GM12872 (cell line): ENCODE measurements at regions not wholly inside any gene's neighbourhood (a gene's known extent, or its start where the extent isn't known, plus 50 kb on each side); places are given as distances from the start of the nearest gene placed in this dataset.

ENCODE experiments used
- TF ChIP-seq, protein P1 (sequence below): IDR thresholded peaks from 3 replicates; pipeline ENCODE4 v1.5.1; 2011; ENCODE audit warnings: low read depth, mild to moderate bottlenecking, low read length, moderate library complexity; ENCODE audit not compliant: insufficient read depth

DNA sequence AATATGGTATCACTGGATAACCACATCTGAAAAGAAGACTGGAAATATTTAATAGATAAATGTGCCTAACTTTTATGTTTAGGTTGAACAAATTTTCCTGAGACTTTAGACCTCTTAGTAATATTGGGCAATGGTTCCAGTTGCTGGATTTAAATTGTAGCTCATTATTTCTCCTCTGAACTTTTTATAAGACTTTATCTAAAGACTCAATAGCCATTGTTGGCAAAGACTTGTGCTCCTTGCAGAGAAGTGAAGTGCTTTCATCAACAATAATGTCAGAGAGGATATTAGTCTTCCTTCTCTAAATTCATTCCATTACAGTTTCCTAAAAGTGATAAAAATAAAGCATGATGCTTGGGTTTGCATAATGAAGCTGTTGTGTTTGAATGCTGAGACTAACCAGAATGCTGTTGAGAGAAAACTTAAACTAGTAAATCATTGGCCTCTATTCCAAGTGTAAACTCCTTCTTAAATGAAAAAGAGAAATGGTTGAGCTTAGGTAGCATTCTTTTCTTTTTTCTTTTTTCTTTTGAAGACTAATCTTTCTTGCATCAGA, 200.2 kb downstream of the TMTC3 start:
- TF ChIP-seq, protein P1, sequence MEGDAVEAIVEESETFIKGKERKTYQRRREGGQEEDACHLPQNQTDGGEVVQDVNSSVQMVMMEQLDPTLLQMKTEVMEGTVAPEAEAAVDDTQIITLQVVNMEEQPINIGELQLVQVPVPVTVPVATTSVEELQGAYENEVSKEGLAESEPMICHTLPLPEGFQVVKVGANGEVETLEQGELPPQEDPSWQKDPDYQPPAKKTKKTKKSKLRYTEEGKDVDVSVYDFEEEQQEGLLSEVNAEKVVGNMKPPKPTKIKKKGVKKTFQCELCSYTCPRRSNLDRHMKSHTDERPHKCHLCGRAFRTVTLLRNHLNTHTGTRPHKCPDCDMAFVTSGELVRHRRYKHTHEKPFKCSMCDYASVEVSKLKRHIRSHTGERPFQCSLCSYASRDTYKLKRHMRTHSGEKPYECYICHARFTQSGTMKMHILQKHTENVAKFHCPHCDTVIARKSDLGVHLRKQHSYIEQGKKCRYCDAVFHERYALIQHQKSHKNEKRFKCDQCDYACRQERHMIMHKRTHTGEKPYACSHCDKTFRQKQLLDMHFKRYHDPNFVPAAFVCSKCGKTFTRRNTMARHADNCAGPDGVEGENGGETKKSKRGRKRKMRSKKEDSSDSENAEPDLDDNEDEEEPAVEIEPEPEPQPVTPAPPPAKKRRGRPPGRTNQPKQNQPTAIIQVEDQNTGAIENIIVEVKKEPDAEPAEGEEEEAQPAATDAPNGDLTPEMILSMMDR = no peak

DNA sequence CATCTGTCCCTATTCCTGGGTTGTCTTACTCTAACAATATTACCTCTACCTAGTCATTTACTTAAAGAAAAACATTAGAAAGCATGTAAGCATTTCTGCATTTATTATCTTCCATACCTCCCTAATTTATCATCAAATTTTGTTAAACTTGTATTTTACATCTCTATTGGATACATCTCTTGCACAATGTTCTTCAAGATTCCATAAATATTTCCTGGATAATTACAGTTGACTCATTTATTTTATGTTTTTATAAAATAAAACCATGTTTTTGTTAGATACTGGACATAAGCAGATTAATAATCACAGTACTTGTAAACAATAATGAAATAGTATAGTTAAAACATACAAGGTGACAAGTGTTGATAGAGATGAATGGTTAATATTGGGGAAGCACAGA, 209.0 kb downstream of the TMTC3 start:
- TF ChIP-seq, protein P1 = no peak

DNA sequence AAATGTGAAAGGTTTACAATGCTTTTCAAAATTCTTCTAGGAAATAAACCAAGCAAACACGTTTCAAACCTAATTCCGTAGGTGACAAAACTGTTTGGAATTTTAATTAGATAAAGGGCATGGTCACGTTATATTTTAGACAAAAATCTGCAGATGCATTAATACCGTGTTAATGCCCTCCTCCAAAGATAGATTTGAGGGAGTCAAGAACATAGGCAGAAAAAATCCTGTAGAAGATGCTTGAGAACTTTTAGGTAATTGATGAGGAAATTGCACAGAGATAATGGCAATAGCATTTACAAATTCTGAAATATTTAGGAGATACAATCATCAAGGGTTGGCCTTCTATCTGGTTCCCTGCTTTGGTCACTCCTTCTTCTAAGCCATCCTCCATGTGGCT, 212.6 kb downstream of the TMTC3 start:
- TF ChIP-seq, protein P1 = no peak

DNA sequence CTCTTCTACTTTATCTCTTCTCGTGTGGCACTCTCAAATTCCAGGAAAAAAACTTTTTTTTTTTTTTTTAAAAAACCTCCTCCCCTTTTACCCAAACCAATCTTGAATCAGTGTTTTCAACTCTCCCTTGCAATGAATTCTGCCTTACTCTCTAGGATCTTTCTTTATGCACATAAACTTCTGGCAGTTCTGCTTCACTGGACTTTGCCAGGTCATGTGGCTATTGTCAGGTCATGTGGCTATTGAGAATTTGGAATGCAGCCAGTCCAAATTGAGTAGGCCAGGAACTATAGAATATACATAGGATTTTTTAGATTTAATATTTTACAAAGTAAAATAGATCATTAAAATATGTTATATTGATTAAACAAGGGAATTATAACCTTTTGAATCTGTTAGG, 218.2 kb downstream of the TMTC3 start:
- TF ChIP-seq, protein P1 = no peak

DNA sequence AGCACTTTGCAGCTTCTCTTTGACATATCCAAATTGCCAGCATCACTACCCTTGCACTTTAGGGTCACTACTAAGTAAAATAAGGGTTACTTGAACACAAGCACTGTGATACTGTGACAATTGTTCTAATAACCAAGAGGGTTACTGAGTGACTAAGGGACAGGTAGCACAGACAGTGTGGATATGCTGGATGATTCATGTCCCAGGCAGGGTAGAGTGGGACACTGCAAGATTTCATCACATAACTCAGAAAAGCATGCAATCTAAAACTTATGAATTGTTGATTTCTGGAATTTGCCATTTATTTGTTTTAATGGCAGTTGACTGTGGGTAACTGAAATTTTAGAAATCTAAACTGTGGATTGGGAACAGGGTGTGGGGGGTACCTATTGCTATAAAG, 218.8 kb downstream of the KITLG start:
- TF ChIP-seq, protein P1 = no peak

DNA sequence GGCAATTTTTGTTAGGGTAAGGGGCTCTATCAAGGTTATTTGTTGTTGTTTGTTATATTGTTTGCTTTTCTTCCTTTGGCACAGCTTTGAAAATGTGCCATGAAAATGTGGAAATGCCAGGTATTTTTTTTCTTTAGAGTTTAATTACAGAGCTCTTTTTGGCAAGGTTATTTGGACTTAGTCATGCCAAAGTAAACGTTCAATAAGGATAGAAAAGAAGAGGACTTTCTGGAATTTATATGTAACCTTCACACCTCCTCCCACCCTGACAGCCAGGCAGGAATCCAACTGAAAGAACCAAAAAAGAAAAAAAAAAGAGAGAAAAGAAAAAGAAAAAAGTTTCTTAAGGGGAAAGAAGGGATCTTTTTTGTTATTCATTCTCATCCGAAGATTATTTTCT, 217.8 kb downstream of the KITLG start:
- TF ChIP-seq, protein P1 = no peak

DNA sequence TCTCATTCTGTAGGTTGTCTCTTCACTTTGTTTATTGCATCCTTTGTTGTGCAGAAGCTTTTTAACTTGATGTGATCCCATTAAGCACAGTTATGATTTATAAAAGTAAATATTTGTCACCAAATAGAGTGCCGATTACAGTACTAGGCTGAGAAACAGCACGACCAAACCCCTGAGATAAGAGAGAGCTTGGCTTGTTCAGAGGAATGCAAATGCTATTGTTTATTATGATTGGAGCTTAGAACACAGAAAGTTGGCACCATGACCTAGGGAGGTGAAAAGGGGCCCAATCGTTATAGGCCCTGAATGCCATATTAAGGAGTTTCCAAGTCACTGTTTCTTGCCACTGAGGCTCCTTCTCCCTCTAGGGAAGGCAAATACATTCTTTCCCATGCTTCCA, 214.9 kb downstream of the KITLG start:
- TF ChIP-seq, protein P1 = no peak

DNA sequence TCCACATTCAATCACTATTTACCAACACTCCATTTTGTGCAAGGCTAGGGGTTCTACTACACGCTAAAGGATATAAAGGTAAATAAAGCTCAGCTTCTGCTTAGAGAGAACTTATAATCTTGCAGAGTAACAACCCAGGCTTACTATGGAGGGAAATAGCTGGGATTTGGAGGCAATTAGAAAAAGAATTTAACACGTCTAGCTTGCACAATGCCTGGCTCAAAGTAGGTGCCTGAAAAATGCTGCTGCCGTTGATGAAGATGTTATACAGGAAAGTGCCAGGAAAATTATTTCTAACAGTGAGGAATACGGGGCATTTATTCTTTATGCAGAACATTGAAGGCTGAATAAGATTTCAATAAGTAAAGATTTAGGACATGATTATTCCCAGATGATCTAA, 214.2 kb downstream of the KITLG start:
- TF ChIP-seq, protein P1 = no peak
